ENCODE measurements at regions not wholly inside any gene's neighbourhood (a gene's known extent, or its start where the extent isn't known, plus 50 kb on each side); places are given as distances from the start of the nearest gene placed in this dataset.

DNA sequence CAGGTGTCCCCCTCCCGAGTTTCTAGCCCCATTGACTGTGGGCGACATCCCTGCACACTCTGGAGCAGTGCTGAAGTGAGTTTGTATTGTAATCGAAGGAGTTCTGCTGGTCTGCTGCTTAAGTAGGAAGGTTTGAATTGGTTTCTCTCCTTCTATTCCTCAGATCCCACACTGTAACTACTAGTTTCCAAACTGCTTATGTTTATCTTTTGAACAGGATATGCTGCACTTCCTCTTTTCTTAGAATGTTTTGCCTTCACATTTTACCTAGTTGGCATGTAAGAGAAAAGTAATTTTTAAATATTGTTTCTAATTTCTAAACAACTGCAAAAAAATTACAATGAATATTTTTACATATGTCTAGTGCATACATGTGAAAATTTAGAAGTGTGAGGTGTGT lies 511.8 kb downstream of the KLF12 start:
- TF ChIP-seq MAFK (IDR thresholded peaks at IDR 0.05; ENCODE audit: low read depth, low read length): no peak
- no peak for TF ChIP-seq POLR2A (IDR thresholded peaks at IDR 0.05; ENCODE audit: low read depth, low read length)
- TF ChIP-seq, protein P1, sequence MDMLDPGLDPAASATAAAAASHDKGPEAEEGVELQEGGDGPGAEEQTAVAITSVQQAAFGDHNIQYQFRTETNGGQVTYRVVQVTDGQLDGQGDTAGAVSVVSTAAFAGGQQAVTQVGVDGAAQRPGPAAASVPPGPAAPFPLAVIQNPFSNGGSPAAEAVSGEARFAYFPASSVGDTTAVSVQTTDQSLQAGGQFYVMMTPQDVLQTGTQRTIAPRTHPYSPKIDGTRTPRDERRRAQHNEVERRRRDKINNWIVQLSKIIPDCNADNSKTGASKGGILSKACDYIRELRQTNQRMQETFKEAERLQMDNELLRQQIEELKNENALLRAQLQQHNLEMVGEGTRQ (IDR thresholded peaks at IDR 0.05; ENCODE audit: low read depth, low read length): no peak
- TF ChIP-seq, protein P2, sequence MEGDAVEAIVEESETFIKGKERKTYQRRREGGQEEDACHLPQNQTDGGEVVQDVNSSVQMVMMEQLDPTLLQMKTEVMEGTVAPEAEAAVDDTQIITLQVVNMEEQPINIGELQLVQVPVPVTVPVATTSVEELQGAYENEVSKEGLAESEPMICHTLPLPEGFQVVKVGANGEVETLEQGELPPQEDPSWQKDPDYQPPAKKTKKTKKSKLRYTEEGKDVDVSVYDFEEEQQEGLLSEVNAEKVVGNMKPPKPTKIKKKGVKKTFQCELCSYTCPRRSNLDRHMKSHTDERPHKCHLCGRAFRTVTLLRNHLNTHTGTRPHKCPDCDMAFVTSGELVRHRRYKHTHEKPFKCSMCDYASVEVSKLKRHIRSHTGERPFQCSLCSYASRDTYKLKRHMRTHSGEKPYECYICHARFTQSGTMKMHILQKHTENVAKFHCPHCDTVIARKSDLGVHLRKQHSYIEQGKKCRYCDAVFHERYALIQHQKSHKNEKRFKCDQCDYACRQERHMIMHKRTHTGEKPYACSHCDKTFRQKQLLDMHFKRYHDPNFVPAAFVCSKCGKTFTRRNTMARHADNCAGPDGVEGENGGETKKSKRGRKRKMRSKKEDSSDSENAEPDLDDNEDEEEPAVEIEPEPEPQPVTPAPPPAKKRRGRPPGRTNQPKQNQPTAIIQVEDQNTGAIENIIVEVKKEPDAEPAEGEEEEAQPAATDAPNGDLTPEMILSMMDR (conservative IDR thresholded peaks at IDR 0.05; ENCODE audit: low read depth, low read length): no peak
- TF ChIP-seq CEBPB (IDR thresholded peaks at IDR 0.05; ENCODE audit: low read depth, low read length): no peak
- TF ChIP-seq RFX5 (IDR thresholded peaks at IDR 0.05; ENCODE audit: low read depth, low read length): no peak
